Caco-2 (cell line): ENCODE measurements at regions not wholly inside any gene's neighbourhood (a gene's known extent, or its start where the extent isn't known, plus 50 kb on each side); places are given as distances from the start of the nearest gene placed in this dataset.

ENCODE experiments used
- BruUV-seq: library from RNA; stranded (reverse); fragments of 400-500 nt; replicated peaks from 2 replicates; lab custom pipeline; 2021; lab: Mats Ljungman, UMichigan
- CTCF ChIA-PET: fragments of 300-600 bp; sonication (Branson Sonifier 250); formaldehyde crosslinking; loops from one replicate; lab custom pipeline; 2022; ENCODE audit warnings: antibody characterized with exemption; lab: Charles Lee
- POLR2A ChIA-PET: fragments of 300-600 bp; sonication (Branson Sonifier 250); formaldehyde crosslinking; loops from one replicate; lab custom pipeline; 2022; ENCODE audit warnings: antibody characterized with exemption; lab: Charles Lee
- DNase-seq, 2 experiments: peaks; one replicate each; pipeline versions ENCODE4 v3.0.0 to v3.0.0-alpha.2; 2020 to 2022
- H3K27me3 ChIP-seq: replicated peaks from 2 replicates; pipeline ENCODE4 v1.6.0; 2011; ENCODE audit warnings: low read length; ENCODE audit not compliant: control insufficient read depth, insufficient read depth
- H3K36me3 ChIP-seq: 2 replicates; pipeline ENCODE4 v1.5.1; 2011; ENCODE audit warnings: low read length; ENCODE audit not compliant: control insufficient read depth, insufficient read depth
- H3K4me1 ChIP-seq: fragments of 250-450 bp; sonication (Bioruptor Pico); 2 replicates; pipeline ENCODE4 v1.5.1; 2020; ENCODE audit warnings: mild to moderate bottlenecking
- H3K4me3 ChIP-seq: 2 replicates; pipeline ENCODE4 v1.5.1; 2011; ENCODE audit warnings: low read depth, mild to moderate bottlenecking, control low read depth, low read length
- H3K9me3 ChIP-seq: fragments of 250-450 bp; sonication (Bioruptor Pico); 2 replicates; pipeline ENCODE4 v1.5.1; 2020; ENCODE audit warnings: mild to moderate bottlenecking, moderate library complexity
- H3K27ac Mint-ChIP-seq: one replicate; pipeline ENCODE4 v1.8.0; 2022; ENCODE audit warnings: mixed read lengths; ENCODE audit not compliant: unreplicated experiment
- H3K27me3 Mint-ChIP-seq: one replicate; pipeline ENCODE4 v1.8.0; 2022; ENCODE audit warnings: mixed read lengths; ENCODE audit not compliant: insufficient read depth, unreplicated experiment
- H3K36me3 Mint-ChIP-seq: one replicate; pipeline ENCODE4 v1.8.0; 2022; ENCODE audit warnings: mild to moderate bottlenecking, mixed read lengths; ENCODE audit not compliant: insufficient read depth, unreplicated experiment
- H3K4me1 Mint-ChIP-seq: one replicate; pipeline ENCODE4 v1.8.0; 2022; ENCODE audit warnings: low read depth, mixed read lengths; ENCODE audit not compliant: unreplicated experiment
- H3K4me3 Mint-ChIP-seq: one replicate; pipeline ENCODE4 v1.8.0; 2022; ENCODE audit warnings: mild to moderate bottlenecking, moderate library complexity, mixed read lengths; ENCODE audit not compliant: unreplicated experiment
- H3K9me3 Mint-ChIP-seq: one replicate; pipeline ENCODE4 v1.8.0; 2022; ENCODE audit warnings: mixed read lengths; ENCODE audit not compliant: unreplicated experiment
- intact Hi-C: fragments of 100-400 bp; cut with micrococcal nuclease; formaldehyde crosslinking; loops from one replicate; pipeline ENCODE4 v1.10.0; 2022; ENCODE audit not compliant: unreplicated experiment
- TF ChIP-seq, protein P1 (sequence below), 2 experiments: fragments of 200-600 bp in 1 of 2; IDR thresholded peaks; 1 replicate in 1 of 2; 2 replicates in 1 of 2; pipeline versions ENCODE4 v1.5.1 to v1.8.0; 2011 to 2022; ENCODE audit warnings: antibody characterized with exemption in 1 of 2, control low read depth in 1 of 2, inconsistent platforms in 1 of 2, low read depth in 1 of 2, low read length in 1 of 2, mild to moderate bottlenecking in 1 of 2, moderate library complexity in 1 of 2; ENCODE audit not compliant: insufficient read depth in 1 of 2, severe bottlenecking in 1 of 2, unreplicated experiment in 1 of 2

DNA sequence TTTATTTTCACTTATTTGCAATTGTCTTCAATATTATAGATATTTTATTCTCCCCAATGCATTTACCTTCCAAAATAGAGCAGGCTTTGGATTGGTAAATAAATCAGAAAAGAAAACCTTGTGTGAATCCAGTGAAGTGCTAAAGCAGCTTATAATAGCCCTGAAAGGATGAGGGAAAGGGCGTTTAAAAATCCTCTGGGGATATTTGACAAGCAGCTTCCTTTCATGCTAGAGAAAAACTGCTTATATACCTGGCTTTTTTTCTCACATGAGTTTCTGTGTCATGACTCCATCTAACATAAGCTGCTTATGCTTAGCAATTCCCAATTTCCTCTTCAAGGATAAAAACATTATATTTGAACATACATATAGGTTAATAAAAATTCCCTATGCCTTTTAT, 221.6 kb upstream of the SEMA3E start:
- Mint-ChIP-seq H3K9me3 (no peaks in the 10 kb centered on the region), H3K36me3 (no peaks in the 10 kb centered on the region), H3K4me1 (no peaks in the 10 kb centered on the region), H3K27ac (no peak overlapping the region), H3K27me3 (peaks cover 12% of the 10 kb centered on the region), H3K4me3 (no peak overlapping the region)
- Histone ChIP-seq H3K27me3 (no peaks in the 10 kb centered on the region), H3K9me3 (no peaks in the 10 kb centered on the region), H3K4me3 (no peak overlapping the region), H3K36me3 (no peaks in the 10 kb centered on the region), H3K4me1 (no peaks in the 10 kb centered on the region)
- ChIA-PET CTCF (no interaction called here), POLR2A (no interaction called here)
- TF ChIP-seq, protein P1, sequence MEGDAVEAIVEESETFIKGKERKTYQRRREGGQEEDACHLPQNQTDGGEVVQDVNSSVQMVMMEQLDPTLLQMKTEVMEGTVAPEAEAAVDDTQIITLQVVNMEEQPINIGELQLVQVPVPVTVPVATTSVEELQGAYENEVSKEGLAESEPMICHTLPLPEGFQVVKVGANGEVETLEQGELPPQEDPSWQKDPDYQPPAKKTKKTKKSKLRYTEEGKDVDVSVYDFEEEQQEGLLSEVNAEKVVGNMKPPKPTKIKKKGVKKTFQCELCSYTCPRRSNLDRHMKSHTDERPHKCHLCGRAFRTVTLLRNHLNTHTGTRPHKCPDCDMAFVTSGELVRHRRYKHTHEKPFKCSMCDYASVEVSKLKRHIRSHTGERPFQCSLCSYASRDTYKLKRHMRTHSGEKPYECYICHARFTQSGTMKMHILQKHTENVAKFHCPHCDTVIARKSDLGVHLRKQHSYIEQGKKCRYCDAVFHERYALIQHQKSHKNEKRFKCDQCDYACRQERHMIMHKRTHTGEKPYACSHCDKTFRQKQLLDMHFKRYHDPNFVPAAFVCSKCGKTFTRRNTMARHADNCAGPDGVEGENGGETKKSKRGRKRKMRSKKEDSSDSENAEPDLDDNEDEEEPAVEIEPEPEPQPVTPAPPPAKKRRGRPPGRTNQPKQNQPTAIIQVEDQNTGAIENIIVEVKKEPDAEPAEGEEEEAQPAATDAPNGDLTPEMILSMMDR (IDR thresholded peaks at IDR 0.05; ENCODE audit: insufficient read depth in 1 of 2, low read depth in 1 of 2, low read length in 1 of 2, severe bottlenecking in 1 of 2, unreplicated experiment in 1 of 2) = no peak
- BruUV-seq = no TSS peak
- intact Hi-C loops = no loop called here
- no peak for DNase-seq

- no peak overlapping the region for H3K4me3 ChIP-seq
- H3K9me3 ChIP-seq = no peaks in the 10 kb centered on the region
- TF ChIP-seq, protein P1 (IDR thresholded peaks at IDR 0.05; ENCODE audit: insufficient read depth in 1 of 2, low read depth in 1 of 2, low read length in 1 of 2, severe bottlenecking in 1 of 2, unreplicated experiment in 1 of 2) = no peak
- H3K36me3 Mint-ChIP-seq = no peaks in the 10 kb centered on the region
- POLR2A ChIA-PET = no interaction called here
- CTCF ChIA-PET = no interaction called here
- H3K27me3 Mint-ChIP-seq = peaks cover 8% of the 10 kb centered on the region
- no peaks in the 10 kb centered on the region for H3K36me3 ChIP-seq
- H3K4me1 ChIP-seq = no peaks in the 10 kb centered on the region
- H3K27me3 ChIP-seq = no peaks in the 10 kb centered on the region
- no peak for DNase-seq
- no peak overlapping the region for H3K27ac Mint-ChIP-seq
- intact Hi-C loops = no loop called here
- H3K4me1 Mint-ChIP-seq = no peaks in the 10 kb centered on the region
- H3K4me3 Mint-ChIP-seq = no peak overlapping the region
- BruUV-seq = no TSS peak
- H3K9me3 Mint-ChIP-seq = no peaks in the 10 kb centered on the region
These were observed 217.6 kb upstream of the SEMA3E start for GRCh38 chr7:83866582-83866981.

DNA sequence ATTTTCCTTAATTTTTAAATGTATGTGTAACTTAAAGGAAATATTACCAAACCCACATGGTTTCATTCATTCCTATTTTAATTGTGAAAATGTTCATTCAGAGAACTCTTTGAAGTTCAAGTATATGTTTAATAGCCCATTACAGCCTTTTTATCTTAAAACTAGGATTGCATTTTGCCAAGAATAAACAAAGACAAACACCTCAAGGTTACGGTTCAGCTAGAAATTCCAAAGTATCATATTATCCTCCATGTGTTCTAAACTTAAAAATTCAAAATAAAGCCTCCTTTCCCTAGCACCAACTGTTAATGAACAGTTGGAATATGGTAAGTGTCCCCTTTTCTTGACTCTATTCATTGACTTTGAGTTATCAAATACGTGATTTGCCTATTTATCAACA, 215.6 kb upstream of the SEMA3E start:
- Histone ChIP-seq H3K27me3 (no peaks in the 10 kb centered on the region), H3K36me3 (no peaks in the 10 kb centered on the region), H3K4me1 (no peaks in the 10 kb centered on the region), H3K4me3 (no peak overlapping the region), H3K9me3 (no peaks in the 10 kb centered on the region)
- intact Hi-C loops = no loop called here
- Mint-ChIP-seq H3K36me3 (no peaks in the 10 kb centered on the region), H3K27me3 (peaks cover 8% of the 10 kb centered on the region), H3K4me1 (no peaks in the 10 kb centered on the region), H3K4me3 (no peak overlapping the region), H3K9me3 (no peaks in the 10 kb centered on the region), H3K27ac (no peak overlapping the region)
- ChIA-PET CTCF (no interaction called here), POLR2A (no interaction called here)
- TF ChIP-seq, protein P1 (IDR thresholded peaks at IDR 0.05; ENCODE audit: insufficient read depth in 1 of 2, low read depth in 1 of 2, low read length in 1 of 2, severe bottlenecking in 1 of 2, unreplicated experiment in 1 of 2) = no peak
- no TSS peak for BruUV-seq
- DNase-seq = no peak
